ENCODE measurements at regions not wholly inside any gene's neighbourhood (a gene's known extent, or its start where the extent isn't known, plus 50 kb on each side); places are given as distances from the start of the nearest gene placed in this dataset.

DNA sequence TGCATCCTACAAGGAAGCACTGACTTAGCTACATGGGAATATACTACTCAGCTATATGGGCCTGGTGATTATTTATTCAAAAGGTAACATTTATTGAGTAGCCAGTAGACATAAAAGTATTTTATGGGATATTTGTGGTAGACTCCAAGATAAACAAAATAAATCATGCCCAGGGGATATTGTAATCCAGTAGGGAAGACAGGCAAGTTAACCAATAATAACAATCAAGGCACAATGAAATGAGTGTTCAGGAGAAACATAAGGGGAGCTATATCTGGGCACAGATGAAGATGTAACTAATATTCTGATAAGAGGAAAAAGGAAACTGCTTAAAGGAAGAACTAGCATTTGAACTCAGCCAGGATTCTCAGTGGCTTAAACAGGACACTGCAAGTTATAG lies 161.4 kb upstream of the MTNR1B start:
- DNase-seq = no peak

GRCh38 chr11:92810423-92811064 lies 158.9 kb upstream of the MTNR1B start:
- DNase-seq = no peak

DNA sequence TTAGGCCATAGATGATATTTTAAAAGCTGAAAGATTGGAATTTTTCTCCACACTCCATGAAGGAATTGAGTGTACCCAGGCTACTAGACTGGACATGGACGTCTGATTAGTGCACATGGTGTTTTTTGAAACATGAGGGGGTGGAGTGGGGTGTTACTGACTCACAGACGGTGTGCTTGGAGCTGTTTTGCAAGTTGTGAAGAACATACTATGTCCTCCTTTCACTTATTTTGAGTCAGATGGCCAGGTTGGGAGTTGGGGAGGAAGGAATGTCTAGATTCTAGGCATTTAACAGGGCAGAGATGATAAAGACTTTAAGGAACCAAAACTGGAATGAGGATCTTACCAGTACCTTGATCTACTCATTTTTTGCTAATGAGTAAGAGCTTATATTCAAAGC lies 158.1 kb upstream of the MTNR1B start:
- no peak for DNase-seq

DNA sequence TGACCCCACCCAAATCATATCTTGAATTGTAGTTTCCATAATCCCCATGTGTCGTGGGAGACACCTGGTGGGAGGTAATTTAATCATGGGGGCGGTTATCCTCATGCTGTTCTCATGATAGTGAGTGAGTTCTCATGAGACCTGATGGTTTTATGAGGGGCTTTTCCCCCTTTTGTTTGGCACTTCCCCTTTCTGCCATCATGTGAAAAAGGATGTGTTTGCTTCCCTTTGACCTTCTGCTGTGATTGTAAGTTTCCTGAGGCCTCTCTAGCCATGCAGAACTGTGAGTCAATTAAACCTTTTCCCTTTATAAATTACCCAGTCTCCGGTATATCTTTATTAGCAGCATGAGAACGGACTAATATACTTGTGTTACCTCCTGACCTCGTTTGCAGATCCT lies 156.6 kb upstream of the MTNR1B start:
- no peak for DNase-seq

DNA sequence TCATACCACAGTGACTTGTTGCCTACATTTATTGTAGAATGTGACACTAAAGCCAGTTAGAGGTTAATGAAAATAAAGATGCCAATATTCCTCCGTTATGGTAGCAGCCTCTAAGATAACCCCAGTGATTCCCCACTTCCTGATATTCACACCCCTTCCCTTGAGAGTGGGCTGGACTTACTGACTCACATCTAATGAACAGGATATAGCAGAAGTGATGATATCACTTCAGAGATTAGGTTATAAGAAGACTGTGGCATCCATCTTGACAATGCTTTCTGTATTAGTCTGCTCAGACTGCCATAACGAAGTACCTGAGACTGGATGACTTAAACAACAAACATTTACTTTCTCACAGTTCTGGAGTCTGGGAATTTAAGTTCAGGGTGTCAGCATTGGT lies 149.6 kb upstream of the MTNR1B start:
- no peak for DNase-seq

- DNase-seq = no peak
Observed at GRCh38 chr11:92820860-92821259, 148.6 kb upstream of the MTNR1B start.

DNA sequence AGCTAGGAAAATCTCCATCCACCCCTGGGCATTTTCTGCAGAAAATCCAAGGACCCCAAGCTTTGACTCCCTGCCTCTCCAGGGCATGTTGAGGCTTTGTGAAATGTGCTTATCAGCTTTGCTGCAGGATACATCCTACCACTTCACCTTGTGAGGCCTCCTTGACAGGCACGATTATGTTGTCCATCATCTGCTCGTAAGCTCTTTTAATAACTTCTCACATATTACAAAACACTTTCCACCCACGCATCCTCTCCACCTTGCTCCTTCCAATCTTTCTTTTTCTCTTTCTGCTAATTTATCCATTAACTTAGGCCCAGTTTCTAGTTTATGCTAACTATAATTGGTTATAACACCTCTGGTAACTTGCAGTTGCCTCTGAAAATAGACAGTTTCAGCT lies 147.0 kb upstream of the MTNR1B start:
- no peak for DNase-seq

DNA sequence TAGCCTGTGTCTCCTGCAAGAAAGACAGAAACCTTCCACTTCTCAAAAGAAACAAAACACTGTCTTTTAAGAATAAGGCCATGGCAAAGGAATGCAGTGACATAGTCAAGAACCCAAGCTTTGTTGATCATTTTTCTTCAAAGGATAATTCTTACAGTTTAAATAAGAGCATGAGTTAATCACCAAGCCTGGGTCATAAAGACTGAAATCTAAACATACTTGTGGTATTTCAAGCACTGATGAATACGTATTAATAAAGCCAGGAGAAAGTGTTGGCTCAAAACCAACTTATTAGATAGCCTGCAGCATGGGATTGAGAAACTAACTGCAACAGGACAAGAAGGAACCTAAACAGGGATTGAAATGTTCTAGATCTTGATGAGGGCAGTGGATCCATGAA lies 143.3 kb upstream of the MTNR1B start:
- no peak for DNase-seq

DNA sequence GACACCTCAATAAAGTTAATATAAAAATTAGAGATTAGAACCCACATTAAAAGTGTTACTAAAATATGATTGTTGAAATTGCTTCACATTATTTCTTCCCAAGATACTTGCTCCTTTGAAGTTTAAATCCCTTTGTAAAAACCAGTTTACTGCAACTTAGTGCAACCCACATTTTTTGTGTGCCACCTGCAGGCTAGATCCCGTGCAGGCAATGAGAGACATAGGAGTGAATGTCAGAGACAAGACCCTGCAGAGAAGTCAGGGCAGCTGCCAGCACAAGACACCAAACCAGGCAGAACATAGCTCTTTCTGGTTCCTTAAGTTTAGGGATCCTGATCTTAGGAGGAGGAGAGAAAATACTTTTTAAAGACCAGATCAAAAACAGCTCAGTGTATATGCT lies 142.8 kb upstream of the MTNR1B start:
- no peak for DNase-seq

GRCh38 chr11:92827132-92827531 lies 142.3 kb upstream of the MTNR1B start:
- DNase-seq = no peak

DNA sequence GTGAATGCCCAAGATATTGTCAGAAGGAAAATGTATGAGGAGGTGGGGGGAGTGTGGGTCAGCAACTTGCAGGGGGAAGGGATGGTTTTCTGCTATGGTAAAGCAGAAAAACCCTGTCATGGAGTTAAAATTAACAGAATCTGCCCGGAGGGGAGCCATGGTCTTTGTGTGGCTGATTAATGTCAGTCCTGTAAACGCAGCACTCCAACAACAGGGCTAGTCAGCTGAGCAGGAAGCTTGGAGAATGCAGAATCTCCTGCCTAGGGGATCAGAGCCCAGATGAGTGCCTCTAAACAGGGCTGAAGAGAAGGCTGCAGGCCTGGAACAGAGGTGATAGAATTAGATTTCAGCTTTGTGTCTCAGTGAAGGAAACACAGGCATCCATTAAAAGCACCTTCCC lies 140.9 kb upstream of the MTNR1B start:
- DNase-seq = peak; percentile 32

- DNase-seq = no peak
Observed at GRCh38 chr11:92829121-92829520, 140.3 kb upstream of the MTNR1B start.

GRCh38 chr11:92829671-92830070 lies 139.8 kb upstream of the MTNR1B start:
- DNase-seq = no peak

- no peak for DNase-seq
Observed at GRCh38 chr11:92830377-92831155, 138.9 kb upstream of the MTNR1B start.

DNA sequence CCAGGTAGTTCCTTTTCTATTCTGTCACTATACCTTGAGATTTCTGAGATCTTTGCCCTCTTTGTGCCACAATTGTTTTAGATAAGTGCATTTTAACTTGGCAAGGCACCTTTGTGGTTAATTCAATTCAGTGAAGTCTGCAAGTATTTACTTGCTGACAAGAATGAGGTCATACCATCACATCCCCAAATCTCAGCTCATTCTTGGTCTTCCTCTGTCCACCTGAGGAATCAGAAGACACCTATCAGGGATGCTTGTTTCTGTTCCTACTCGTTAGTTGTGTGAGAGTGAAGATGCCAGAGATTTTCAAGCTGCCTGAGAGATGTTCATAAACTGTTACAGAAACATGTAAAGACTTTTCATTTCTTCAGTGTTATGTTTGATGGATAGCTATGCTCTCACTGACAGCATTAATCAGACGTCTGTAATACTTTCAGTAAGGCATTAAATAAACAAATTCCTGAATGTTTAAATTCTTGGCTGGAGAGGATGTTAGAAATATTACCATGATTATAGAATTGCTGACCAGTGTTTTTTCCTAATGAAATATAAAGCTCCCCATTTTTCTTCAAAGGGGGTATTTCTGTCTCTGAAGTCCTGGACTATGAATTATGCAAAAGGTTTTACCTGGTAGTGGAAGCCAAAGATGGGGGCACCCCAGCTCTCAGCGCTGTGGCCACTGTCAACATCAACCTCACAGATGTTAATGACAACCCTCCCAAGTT lies 135.0 kb upstream of the MTNR1B start:
- DNase-seq = no peak

DNA sequence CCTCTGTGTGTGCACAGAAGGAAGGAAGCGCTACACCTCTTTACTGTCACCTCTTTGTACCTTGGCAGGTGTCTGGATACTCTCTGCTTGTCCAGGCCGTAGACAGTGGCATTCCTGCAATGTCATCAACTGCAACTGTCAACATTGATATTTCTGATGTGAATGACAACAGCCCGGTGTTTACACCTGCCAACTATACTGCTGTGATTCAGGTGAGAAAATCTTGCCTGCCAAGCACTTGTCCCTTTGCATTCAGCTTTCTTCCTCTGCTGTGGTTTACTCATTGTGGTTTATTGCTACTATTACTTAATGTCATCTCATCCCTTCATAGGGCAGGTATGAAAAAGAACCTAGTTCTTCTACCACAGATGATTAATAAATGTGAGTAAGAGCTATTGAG lies 131.9 kb upstream of the MTNR1B start:
- DNase-seq = peak; percentile 73

DNA sequence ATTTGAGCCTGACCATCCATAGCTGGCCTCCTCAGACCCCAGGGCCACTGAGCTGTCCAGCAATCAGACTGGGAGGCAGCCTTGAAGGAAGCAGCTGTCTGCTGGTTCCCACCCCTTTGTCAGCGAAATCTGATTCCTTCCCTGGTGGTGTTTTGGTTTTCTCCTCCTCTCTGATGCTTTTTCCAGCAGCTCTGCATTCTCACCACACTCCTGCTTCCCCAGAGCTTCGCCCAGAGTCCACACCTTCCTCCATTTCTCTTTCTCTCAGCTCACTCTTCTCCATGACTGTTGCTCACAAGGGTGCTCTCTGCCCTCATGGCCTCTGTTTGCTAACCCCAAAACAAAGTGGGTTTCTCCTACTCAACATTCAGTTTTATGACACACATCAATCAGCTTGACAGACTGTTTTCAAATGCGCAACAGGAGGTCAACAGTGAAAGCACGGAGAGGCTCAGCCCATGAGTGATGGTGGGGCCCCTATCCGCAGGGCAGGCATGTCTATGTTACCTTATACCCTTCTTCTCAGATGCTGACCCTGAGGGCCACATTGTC lies 130.6 kb upstream of the MTNR1B start:
- peak; percentile 93 for DNase-seq

GRCh38 chr11:92839450-92839849 lies 130.0 kb upstream of the MTNR1B start:
- DNase-seq = peak; percentile 48

- DNase-seq = no peak
Observed at GRCh38 chr11:92841719-92842118, 127.7 kb upstream of the MTNR1B start.

DNA sequence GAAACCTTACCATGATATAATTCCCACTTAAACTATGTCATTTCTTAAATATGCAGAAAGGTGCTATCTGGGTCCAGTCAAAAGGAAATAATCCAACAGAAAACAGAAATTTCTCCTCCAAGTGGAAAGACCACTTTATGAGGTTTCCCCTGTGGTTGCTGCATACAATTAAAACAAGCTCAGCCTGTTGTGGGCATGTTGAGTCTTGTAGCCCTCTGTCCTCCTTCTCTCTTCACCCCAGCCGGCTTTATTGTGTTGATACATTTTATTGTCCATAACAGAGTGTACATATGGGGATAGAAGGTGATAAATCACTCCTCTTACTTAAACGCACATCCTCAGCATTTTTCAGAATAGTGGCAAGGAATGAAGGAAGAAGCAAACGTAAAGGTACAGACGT lies 126.0 kb upstream of the MTNR1B start:
- peak; percentile 94 for DNase-seq

DNA sequence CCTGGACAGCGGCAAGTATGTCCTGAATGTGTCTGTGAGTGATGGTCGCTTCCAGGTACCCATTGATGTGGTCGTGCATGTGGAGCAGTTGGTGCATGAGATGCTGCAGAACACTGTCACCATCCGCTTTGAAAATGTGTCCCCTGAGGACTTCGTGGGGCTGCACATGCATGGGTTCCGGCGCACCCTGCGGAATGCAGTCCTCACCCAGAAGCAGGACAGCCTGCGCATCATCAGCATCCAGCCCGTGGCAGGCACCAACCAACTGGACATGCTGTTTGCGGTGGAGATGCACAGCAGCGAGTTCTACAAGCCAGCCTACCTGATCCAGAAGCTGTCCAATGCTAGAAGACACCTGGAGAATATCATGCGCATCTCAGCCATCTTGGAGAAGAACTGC lies 125.3 kb upstream of the MTNR1B start:
- no peak for DNase-seq

GRCh38 chr11:92845390-92845789 lies 124.1 kb upstream of the MTNR1B start:
- no peak for DNase-seq

GRCh38 chr11:92845805-92846204 lies 123.6 kb upstream of the MTNR1B start:
- DNase-seq = peak; percentile 72
